ENCODE measurements at regions not wholly inside any gene's neighbourhood (a gene's known extent, or its start where the extent isn't known, plus 50 kb on each side); places are given as distances from the start of the nearest gene placed in this dataset.
"Not testable (repeated sequence)": the region's sequence is repeated elsewhere in the genome, so short reads cannot be mapped to it uniquely, and the experiment has no call there.

DNA sequence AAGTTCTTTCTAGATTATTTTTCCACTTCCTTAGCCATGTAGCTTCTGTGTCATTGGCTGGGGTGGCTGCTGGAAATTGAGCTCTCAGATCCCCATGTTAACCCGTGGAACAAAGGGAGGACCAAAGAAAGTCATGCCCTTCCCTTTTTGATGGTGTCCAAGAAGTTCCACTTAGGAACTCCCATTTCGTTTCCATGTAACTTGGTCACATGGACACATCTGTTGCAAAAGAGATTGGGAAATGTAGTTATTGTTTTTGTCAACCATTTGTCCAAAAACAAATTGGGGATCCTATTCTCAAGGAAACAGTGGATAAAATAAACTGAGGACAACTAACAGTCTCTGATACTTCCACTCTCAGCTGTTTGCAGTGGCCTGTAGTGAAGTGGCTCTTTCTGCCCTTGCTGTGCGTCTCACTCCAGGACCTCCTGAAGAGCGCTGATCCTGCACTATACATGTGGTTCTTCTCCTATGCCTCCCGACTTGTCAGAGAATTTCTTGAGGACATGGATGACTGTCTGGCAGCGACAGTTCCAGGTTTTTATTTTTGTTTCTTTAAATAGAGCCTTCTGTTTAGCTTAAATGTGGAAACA, 125.3 kb upstream of the LNX1 start:
- DNase-seq (ENCODE audit: low read depth in 2 of 2): no peak

GRCh38 chr4:53716011-53716410, 124.7 kb upstream of the LNX1 start:
- no peak for DNase-seq (ENCODE audit: low read depth in 2 of 2)

GRCh38 chr4:53714236-53715140, 123.2 kb upstream of the LNX1 start:
- DNase-seq (ENCODE audit: low read depth in 2 of 2): peak; percentile 94 to 96

DNA sequence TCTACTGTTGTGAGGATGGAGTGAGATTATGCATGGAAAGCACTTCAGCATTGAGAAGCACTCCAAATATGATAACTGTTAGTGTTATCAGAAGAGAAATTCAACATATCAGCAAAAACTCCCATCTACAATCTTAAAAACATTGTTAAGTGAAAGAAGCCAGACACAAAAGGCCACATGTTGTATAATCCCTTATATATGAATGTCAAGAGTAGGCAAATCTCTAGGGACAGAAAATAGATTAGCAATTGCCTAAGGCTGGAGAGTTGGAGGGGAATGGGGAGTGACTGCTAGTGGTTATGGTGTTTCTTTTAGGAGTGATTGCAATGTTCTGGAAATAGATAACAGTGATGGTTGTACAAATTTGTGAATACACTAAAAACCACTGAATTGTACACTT, 122.5 kb upstream of the LNX1 start:
- no peak for DNase-seq (ENCODE audit: low read depth in 2 of 2)

- no peak for DNase-seq (ENCODE audit: low read depth in 2 of 2)
These were observed 122.0 kb upstream of the LNX1 start for GRCh38 chr4:53713296-53713695.

GRCh38 chr4:53712408-53713020, 121.2 kb upstream of the LNX1 start:
- DNase-seq (ENCODE audit: low read depth in 2 of 2): no peak

GRCh38 chr4:53711926-53712325, 120.6 kb upstream of the LNX1 start:
- DNase-seq (ENCODE audit: low read depth in 2 of 2): no peak

DNA sequence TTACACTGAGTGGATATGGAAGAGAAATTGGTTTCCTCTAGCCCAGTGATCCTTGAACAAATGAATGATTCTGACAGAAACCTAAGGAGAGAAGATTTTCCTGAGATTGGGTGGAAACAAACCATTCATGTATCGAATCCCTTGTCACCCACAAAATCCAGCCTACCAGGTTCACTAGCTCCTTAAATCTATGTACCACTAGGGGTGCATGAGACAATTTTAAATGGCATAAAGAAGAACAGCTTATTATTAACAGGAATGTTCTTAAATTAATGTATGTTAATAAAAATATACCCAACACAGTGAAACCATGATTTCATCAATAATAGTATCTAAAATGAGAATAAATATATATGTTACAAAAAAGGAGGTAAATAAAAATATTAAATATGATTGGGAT, 118.4 kb upstream of the LNX1 start:
- DNase-seq (ENCODE audit: low read depth in 2 of 2): no peak

DNA sequence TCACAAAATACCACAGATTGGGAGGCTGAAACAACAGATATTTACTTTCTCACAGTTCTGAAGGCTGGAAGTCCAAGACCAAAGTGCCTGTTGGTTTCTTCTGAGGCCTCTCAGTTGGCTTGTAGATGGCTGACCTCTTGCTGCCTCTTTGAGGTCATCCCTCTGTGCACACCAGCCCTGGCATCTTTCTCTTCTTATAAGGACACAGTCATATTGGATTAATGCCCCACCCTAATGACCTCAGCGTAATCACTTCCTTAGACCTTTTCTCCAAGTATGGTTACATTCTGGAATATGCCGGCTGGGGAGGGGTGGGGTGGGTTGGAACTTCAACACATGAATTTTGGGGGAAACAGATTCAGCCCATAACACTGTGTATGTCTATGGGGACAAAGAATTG, 116.2 kb upstream of the LNX1 start:
- no peak for DNase-seq (ENCODE audit: low read depth in 2 of 2)

DNA sequence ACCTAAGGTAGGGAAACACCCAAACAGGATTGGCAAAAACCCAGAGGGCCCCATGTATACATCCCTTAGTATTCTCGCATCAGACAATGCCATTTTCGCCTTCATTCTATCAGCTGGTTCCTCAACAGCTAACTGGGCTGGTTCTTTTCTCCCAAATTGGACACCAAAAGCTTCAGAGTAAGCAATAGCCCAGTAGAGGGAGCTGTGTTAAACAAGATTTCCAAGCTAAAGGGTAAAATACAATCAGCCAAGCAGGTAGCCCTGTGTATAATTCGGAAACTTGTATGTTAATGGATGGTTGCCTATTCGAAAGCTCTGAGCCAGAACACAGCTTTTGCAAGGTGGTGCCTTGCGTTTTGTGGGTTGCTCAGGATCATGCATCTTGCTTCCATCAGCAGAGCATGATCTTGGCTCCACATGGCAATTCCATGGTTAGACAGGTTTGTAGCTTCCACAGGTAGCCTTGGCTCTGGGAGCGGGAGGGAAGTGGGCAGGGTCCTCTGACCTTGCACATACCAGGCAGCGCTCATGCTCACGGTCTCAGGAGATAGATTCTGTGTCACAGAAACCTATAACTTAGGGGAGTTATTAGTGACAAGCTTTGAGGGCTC, 115.2 kb upstream of the LNX1 start:
- DNase-seq (ENCODE audit: low read depth in 2 of 2): no peak

DNA sequence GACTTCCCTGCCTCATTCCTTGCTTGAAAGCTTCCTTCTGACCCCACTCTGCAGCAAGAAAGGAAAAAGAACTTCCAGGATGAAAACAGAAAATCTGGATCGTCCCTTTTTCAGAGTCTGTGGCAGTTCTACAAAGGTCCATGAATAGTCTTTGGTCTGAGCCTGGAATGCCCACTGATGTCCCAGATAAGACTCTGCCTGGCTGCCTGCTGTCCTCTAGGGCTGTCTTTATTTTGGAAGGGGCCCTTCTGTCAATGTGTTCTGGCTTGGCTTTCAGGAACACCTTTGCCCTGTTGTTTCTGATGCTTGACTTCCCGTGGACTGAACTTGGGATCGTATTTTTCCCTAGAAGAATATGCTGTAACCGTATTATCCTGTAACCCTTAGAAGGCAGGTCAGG, 114.7 kb upstream of the LNX1 start:
- DNase-seq (ENCODE audit: low read depth in 2 of 2): no peak

DNA sequence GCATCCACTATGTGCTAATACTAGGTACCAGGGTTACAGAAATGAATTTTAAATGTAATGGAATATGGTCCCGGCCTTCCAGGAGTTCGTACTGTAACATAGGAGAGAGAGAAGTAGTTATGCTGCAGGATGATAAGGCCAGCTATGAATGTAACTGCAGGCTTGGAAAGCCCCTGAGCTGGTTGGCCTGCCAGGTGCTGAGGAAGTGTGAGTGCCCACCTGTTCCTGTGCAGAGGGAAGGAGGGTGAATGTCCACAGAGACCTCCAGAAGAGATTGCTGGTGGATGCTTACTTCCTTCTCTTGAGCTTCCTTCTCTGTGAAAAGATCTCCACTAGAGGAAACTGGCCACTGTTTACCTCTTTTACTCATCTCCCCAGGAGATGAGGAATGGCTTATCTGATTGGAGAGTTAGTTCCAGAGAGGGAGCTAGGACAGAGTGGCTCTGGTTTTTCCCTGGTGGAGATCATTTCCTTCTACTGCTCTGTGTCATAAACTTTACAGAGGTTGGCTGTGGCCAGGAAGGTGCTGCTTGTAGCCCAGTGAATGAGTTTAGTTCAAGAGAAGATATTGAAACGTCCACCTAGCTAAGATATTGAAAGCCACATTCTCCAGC, 114.0 kb upstream of the LNX1 start:
- no peak for DNase-seq (ENCODE audit: low read depth in 2 of 2)

DNA sequence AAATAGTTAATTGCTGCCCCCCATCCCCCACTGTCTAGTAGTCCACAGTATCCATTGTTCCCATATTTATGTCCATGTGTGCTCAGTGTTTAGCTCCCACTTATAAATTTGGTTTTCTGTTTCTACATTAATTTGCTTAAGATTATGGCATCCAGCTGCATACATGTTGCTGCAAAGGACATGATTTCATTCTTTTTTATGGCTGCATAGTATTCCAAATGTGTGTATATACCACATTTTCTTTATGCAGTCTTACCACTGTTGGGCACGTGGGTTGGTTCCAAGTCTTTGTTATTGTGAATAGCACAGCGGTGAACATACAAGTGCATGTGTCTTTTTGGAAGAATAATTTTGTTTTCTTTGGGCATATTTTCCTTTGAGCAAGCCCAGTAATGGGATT, 113.0 kb upstream of the LNX1 start:
- no peak for DNase-seq (ENCODE audit: low read depth in 2 of 2)

- no peak for DNase-seq (ENCODE audit: low read depth in 2 of 2)
These were observed 112.0 kb upstream of the LNX1 start for GRCh38 chr4:53703267-53703655.

- no peak for DNase-seq (ENCODE audit: low read depth in 2 of 2)
These were observed 111.3 kb upstream of the LNX1 start for GRCh38 chr4:53702334-53703266.

GRCh38 chr4:53701260-53701659, 110.0 kb upstream of the LNX1 start:
- DNase-seq (ENCODE audit: low read depth in 2 of 2): not testable (repeated sequence)

- not testable (repeated sequence) for DNase-seq (ENCODE audit: low read depth in 2 of 2)
These were observed 108.0 kb upstream of the LNX1 start for GRCh38 chr4:53699310-53699709.

DNA sequence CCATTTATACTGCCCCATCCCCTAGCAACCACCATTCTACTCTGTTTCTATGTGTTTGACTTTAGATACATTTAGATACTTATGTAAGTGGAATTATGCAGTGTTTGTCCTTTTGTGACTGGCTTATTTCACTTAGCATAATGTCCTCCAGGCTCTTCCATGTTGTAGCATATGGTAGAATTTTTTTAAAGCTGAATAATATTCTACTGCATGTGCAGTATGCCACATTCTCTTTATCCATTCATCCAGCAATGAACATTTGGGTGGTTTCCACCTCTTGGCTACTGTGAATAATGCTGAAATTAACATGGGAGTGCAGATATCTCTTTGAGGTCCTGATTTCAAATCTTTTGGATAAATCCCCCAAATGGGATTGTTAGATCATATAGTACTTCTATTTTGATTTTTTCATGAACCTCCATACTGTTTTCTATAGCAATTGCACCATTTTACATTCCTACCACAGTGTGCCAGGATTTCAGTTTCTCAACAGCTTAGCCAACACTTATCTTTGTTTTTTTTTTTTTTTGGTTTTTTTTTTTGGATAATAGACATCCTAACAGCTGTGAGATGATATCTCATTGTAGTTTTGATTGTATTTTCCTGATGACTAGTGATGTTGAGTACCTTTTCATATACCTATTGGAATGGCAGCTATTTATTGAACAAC, 105.9 kb upstream of the LNX1 start:
- no peak for DNase-seq (ENCODE audit: low read depth in 2 of 2)

DNA sequence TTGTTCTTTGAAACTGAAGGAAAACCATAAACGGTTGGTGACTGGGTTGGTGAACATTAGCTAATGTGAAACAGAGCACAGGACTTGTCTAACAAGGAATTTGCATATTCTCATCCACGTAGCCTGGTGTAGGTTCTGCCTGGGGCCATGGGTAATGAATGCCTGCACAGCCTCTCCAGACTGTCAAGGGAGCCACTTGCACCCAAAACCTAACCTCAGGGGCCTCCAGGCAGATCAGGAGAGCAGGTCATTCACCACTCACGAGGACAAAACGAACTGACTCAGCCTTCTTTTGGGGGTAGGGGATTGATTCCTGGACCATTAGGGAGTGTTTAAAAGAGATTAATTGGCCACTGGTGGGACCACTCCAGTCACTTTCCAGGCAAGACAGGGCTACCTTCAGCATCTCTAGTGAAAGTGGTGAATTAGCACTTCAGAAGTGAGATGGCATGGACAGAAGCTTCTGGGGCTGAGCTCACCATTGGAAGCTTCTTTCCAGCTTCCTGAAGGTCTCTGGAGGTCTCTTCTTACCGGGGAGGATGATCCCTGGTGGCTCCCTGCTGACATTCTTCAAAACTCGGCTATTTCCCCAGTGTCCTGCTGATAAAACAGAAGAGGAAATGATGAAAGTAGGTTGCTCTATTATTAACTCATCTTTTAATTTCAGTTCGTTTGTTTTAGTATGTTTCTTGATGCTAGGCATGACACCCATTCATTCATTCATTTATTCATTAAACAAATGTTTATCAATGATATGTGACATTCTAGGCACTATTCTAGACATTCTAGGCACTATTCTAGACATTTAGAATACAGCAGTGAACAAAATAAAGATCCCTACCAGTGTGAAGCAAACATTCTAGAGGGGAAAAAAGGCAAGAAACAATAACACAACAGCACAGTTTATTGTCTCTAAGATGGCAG, 104.5 kb upstream of the LNX1 start:
- DNase-seq (ENCODE audit: low read depth in 2 of 2): no peak
